Astrocyte of the spinal cord (primary cell): ENCODE measurements at regions not wholly inside any gene's neighbourhood (a gene's known extent, or its start where the extent isn't known, plus 50 kb on each side); places are given as distances from the start of the nearest gene placed in this dataset.

Source experiments
- DNase-seq: peaks from one replicate; pipeline ENCODE4 v3.0.0; 2011; ENCODE audit warnings: low read depth, low spot score
- H3K4me3 ChIP-seq: 2 replicates; pipeline ENCODE4 v1.5.1; 2011; ENCODE audit warnings: low read depth, mild to moderate bottlenecking, low read length, moderate library complexity
- CTCF ChIP-seq: IDR thresholded peaks from 2 replicates; pipeline ENCODE4 v1.5.1; 2012; ENCODE audit warnings: low read depth, mild to moderate bottlenecking, low read length, inconsistent platforms
- in situ Hi-C: cut with HindIII; loops from 2 replicates; pipeline ENCODE4 v1.10.0; 2017; ENCODE audit warnings: low sequenced_read_pairs

DNA sequence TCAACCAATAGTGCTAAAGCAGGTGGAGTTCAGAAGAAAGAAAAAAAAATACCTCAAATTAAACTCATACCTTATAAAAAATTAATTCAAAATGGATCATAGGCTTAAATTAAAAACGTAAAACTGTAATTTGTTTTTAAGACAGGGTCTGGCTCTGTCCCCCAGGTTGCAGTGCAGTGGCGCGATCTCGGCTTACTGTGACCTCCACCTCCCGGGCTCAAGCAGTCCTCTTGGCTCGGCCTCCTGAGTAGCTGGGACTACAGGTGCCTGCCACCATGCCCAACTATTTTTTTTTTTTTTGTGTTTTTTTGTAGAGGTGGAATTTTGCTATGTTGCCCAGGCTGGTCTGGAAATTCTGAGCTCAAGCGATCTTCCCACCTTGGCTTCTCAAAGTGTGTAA is 111.6 kb downstream of the HDGFL1 start:
- no peak for TF ChIP-seq CTCF
- DNase-seq, result no peak
- H3K4me3 ChIP-seq, result no peak overlapping the region
- in situ Hi-C loops, result no loop called here

DNA sequence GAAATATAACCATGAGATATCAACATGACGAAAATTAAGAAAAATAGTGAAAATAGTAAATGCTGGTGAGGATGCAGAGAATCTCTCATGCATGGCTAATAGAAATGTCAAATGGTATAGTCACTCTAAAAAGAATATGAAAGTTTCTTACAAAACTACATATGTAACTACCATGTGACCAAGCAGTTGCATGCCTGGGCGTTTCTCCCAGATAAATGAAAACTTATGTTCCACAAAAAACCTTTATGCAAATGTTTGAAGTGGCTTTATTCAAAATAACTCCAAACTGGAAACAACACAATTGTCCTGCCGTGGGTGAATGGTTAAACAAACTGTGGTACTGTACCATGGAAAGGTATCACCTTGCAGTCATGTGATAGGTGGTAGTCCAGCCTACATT is 112.4 kb downstream of the HDGFL1 start:
- in situ Hi-C loops, result no loop called here
- H3K4me3 ChIP-seq, result no peak overlapping the region
- TF ChIP-seq CTCF, result no peak
- no peak for DNase-seq

- no peak for DNase-seq
- in situ Hi-C loops, result no loop called here
- TF ChIP-seq CTCF, result no peak
- no peak overlapping the region for H3K4me3 ChIP-seq
Observed at GRCh38 chr6:22682979-22683378, 113.6 kb downstream of the HDGFL1 start.

GRCh38 chr6:22690446-22690845 is 121.1 kb downstream of the HDGFL1 start:
- TF ChIP-seq CTCF, result no peak
- in situ Hi-C loops, result no loop called here

DNA sequence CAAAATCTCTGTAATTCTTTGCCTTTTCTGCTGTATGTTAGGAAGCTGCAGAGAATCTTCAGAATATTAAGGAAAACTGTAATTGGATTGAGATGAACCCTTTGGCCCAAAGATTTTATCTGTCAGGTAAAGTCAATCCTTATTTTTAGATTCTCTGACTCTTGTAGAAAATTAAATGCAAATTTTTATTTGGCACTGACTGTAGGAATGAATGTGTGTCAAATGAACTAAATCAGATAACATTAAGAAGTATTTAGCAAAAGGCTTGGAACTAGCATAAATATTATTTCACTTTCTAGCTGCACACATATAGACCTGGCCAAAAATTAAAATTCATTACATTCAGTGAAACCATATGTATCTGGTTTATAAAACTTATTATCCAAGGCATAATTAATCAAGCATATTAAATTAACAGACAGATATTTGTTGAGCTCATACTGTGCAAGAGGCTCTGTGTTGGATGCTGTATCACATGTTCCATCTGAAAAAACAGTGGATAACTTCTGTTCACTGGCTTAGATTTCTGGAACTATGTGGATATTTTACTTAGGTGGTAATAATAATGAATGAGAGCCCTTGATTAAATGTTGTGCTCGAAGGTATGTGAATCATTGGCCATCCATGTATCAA is 124.8 kb downstream of the HDGFL1 start:
- in situ Hi-C loops, result no loop called here
- no peak for DNase-seq
- no peak overlapping the region for H3K4me3 ChIP-seq
- no peak for TF ChIP-seq CTCF

More at GRCh38 chr6:22690446-22690845, 121.1 kb downstream of the HDGFL1 start:
- DNase-seq, result no peak
- H3K4me3 ChIP-seq, result no peak overlapping the region

GRCh38 chr6:22696481-22696880 is 127.1 kb downstream of the HDGFL1 start:
- in situ Hi-C loops, result no loop called here
- TF ChIP-seq CTCF, result no peak
- no peak for DNase-seq
- no peak overlapping the region for H3K4me3 ChIP-seq
